GM21786 (cell line): ENCODE measurements at regions not wholly inside any gene's neighbourhood (a gene's known extent, or its start where the extent isn't known, plus 50 kb on each side); places are given as distances from the start of the nearest gene placed in this dataset.

Experiments used
- ATAC-seq: cut with Tn5 transposase; IDR thresholded peaks from one replicate; pipeline ENCODE4 v1.9.1; 2021; ENCODE audit not compliant: unreplicated experiment

DNA sequence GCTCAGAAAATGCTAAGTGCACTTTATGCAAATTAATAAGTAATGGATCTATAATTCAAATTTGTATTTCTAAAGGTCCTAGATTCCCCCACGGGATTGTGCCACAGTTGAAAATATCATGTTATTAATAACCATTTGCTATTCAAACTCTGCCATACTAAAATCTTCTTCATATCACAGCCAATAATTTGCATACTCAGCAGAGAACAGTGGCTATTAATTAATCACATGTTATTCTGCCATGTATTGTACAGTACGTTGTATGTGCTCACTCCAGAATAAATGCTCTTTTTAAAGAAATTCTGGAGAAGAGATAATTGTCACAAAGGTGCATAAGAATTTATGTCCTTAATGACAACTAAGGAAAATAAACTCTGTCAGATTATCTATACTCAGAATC, 184.9 kb upstream of the LUZP2 start:
- ATAC-seq: no peak

- ATAC-seq: no peak
Measured at GRCh38 chr11:24312464-24313238, 184.2 kb upstream of the LUZP2 start.

GRCh38 chr11:24321229-24321628, 175.6 kb upstream of the LUZP2 start:
- no peak for ATAC-seq

GRCh38 chr11:24324211-24324610, 172.6 kb upstream of the LUZP2 start:
- ATAC-seq: no peak

GRCh38 chr11:24344222-24344621, 152.6 kb upstream of the LUZP2 start:
- no peak for ATAC-seq

GRCh38 chr11:24348908-24349307, 147.9 kb upstream of the LUZP2 start:
- ATAC-seq: no peak

GRCh38 chr11:24351179-24351578, 145.7 kb upstream of the LUZP2 start:
- ATAC-seq: no peak

DNA sequence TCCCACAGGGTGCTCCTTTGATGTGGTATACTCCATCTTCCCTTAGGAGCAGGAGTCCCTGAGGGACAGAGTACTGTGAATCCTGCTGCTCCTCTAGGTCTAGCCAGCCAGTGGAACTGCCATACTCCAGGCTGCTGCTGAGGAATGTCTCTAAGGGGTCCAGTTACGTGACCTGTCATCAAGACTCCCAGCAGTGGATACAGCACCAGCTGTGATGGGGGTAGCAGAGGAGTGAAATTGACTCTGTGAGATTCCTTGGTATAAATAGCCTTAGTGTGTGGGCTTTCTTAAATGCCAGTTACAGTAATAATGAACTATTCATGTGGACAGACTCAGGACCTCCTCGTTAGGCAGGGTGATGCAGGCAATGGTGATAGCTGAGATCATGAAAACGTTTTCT, 140.4 kb upstream of the LUZP2 start:
- ATAC-seq: no peak

DNA sequence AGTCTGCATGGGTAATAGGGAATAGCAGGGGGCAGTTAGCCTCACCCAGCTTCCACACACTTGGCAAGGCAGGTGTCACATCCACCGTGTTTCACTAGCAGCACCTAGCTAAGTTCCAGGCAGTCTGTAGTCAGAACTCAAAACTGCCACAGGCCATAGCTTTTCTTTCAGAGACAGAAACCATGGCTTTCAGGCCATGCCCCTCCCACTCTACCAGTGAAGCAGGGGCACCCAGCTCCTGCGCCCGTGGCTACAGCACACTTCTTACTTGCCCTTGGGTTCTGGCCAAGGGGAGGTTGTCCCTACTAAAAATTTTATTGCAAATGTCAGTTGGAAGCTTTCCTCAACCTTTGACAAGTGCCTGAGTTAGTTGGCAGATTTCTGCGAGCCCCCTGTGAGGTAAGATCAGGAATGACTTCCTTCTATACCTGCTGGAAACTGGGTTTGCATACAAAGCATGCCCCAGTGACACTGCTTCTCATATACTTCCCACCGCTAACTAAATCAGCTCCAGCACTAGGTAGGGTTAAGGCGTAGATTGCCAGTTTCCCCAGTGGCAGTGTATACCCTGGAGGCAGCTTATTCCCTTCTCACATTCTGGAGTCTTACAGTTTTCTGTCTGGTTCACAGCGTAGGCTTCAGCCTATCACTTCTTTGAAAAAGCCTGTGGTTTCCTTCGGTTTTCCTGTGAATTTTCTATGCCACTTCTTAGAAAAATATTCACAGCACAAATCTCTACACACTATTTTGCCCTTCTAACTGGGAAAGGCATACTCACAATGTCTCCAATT, 139.0 kb upstream of the LUZP2 start:
- ATAC-seq: no peak

DNA sequence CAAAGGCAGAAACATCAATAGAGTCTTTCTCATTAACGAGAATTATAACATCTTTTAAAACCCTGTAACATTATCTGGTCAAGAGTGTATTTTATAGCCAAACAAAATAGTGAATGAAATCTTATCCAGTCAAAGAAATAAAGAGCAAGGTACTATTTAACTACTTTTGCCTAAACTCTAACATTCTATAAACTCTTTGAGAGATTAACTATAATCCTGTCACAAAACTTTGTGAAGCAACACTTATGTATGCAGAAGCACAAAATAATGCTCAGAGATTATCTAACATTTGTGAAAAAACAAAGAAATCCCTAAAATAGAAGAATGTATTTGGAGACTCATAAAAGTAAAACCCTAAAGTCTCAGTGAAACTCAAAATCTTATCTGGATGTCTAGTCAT, 124.4 kb upstream of the LUZP2 start:
- no peak for ATAC-seq

- ATAC-seq: no peak
Measured at GRCh38 chr11:24373516-24373915, 123.3 kb upstream of the LUZP2 start.

DNA sequence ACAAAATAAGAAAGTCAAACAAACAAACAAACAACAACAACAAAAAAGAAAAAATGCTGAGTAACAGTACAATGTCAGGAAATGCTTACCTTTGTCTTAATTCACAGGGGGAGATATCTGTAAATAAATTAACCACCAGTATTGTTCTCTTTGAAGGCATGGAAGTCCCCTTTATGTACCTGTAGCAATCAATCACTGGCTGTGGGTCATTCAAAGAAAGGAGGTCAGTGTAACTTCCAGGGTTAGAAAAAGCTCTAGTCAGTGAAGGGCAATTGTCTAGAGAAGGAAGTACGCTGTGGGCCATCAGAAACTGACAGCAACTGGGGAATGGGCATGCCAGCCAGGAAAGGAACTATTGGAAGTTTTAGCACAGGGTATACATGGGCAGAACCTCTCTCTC, 121.5 kb upstream of the LUZP2 start:
- ATAC-seq: no peak

GRCh38 chr11:24375931-24376330, 120.9 kb upstream of the LUZP2 start:
- no peak for ATAC-seq

DNA sequence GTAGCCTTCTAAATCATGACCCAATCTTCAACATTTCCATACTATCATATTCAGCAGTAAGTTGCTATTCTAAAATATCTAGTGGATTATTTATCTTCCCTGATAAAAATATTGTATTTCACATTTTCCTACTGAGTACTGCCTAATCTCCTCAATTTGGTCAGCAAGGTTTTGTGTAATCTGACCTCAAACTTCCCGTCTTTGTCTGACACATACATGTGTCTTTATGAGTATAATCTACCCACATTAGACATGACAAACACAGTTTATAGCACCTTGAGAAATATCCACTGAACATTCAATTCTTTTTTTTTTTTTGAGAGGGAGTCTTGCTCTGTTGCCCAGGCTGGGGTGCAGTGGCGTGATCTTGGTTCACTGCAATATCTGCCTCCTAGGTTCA, 113.7 kb upstream of the LUZP2 start:
- ATAC-seq: no peak

DNA sequence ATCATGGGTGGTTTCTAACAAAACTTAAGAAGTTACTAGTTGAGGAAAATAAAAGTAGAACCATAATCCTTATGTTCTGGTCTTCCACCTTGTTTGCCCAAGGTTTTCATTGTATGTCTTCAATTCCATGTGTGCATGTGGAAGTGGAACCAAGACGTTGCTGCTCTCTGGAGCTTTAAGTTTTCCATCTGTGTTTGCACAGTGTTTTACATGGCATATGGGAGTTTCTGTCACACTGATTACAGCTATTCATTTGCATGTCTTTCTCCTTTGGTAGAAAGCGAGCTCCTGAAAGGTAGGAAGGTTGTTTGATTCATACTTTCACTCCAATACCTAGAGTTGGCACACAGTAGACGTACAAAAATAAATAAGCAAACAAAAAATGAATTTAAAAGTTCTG, 112.6 kb upstream of the LUZP2 start:
- ATAC-seq: no peak

DNA sequence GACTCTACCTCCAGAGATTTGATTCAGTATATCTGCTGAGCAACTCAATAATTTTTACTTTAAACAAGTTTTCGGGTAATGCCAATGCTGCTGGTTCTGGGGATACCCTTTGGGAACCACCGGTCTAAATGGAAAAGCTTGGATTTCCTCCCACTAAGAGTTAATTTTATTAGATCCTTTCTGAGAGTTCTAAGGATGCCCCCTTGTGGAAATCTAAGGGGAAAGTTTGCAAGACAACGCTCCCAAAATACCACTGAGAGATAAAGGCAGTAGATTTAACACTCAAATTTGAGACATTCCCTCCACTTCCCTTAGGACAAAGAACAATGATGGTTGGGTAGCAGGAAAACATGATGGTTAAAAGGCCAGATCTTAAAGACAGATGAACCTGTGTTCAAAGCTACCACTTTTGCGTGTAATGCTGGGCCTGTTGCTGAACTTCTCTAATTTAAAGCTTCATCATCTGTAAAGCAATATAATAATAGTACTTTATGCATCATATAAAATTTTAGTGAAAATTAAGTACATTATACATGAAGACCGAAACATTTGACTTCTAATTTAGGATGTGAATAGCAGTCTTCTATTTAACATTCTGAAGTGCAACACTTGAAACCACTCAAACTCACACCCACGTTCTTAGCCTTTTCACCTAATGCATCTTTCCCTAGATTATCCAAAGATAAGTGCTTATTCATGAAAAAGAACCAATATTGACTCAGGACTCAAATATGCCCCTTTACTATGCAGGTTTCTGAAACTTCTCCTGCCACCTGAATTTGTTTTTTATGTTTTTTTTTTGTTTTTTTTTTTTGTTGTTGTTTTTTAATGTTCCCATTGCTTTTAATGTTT, 110.1 kb upstream of the LUZP2 start:
- ATAC-seq: no peak

DNA sequence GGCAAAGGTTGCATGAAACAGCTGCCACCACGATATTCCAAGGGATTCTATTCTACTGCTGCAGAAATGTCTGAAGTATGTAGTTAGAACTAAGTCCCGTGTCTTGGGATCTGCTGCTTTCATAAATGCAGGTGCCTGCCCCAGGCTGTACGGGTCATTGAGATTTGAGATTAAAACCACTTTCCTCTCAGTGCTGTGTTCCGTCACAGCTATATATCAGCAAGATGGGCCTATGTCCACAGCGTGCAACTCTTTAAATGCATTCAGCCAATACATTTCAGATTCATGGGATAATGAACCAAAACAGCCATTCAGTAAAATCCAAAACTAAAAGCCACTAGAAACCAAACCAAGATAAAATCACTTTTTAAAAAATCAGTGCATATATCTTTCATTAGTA, 107.3 kb upstream of the LUZP2 start:
- no peak for ATAC-seq

GRCh38 chr11:24390016-24390415, 106.8 kb upstream of the LUZP2 start:
- ATAC-seq: no peak

GRCh38 chr11:24390762-24391161, 106.1 kb upstream of the LUZP2 start:
- no peak for ATAC-seq

- ATAC-seq: no peak
Measured at GRCh38 chr11:24391167-24391566, 105.7 kb upstream of the LUZP2 start.

GRCh38 chr11:24400059-24400665, 96.7 kb upstream of the LUZP2 start:
- ATAC-seq: no peak
